ENCODE measurements at regions not wholly inside any gene's neighbourhood (a gene's known extent, or its start where the extent isn't known, plus 50 kb on each side); places are given as distances from the start of the nearest gene placed in this dataset.

GRCh38 chr18:45251236-45251635, 364.0 kb upstream of the SLC14A2 start:
- Histone ChIP-seq H3K4me1 (ENCODE audit: insufficient read depth) (peaks cover 10% of the 10 kb centered on the region), H3K27ac (no peak overlapping the region)
- intact Hi-C loops (cut with DNase I): no loop called here

GRCh38 chr18:45252474-45252873, 362.8 kb upstream of the SLC14A2 start:
- no peak for DNase-seq
- Histone ChIP-seq H3K4me3 (no peak overlapping the region), H3K27ac (no peak overlapping the region), H3K27me3 (no peaks in the 10 kb centered on the region), H3K9me3 (no peaks in the 10 kb centered on the region), H3K36me3 (no peaks in the 10 kb centered on the region), H3K4me1 (ENCODE audit: insufficient read depth) (peaks cover 10% of the 10 kb centered on the region)
- intact Hi-C loops (cut with DNase I): no loop called here
- 91 to 96% (median 91%) methylated on average over 2 of the region's 2 CpGs for WGBS, 3 donors
- TF ChIP-seq CTCF (IDR thresholded peaks at IDR 0.05): no peak
- no peak for TF ChIP-seq POLR2A (IDR thresholded peaks at IDR 0.05)
- TF ChIP-seq EP300 (IDR thresholded peaks at IDR 0.05): no peak

More at GRCh38 chr18:45251236-45251635, 364.0 kb upstream of the SLC14A2 start:
- H3K4me3 ChIP-seq: no peak overlapping the region
- DNase-seq: no peak
- H3K36me3 ChIP-seq: no peaks in the 10 kb centered on the region
- H3K27me3 ChIP-seq: no peaks in the 10 kb centered on the region
- no peaks in the 10 kb centered on the region for H3K9me3 ChIP-seq
- WGBS, 3 donors: 88 to 93% (median 89%) methylated on average over 4 of the region's 4 CpGs
- TF ChIP-seq POLR2A (IDR thresholded peaks at IDR 0.05): no peak
- TF ChIP-seq EP300 (IDR thresholded peaks at IDR 0.05): no peak
- TF ChIP-seq CTCF (IDR thresholded peaks at IDR 0.05): no peak

GRCh38 chr18:45253056-45253565, 362.2 kb upstream of the SLC14A2 start:
- Histone ChIP-seq H3K27ac (no peak overlapping the region), H3K9me3 (no peaks in the 10 kb centered on the region), H3K4me3 (no peak overlapping the region), H3K4me1 (ENCODE audit: insufficient read depth) (peaks cover 10% of the 10 kb centered on the region), H3K36me3 (no peaks in the 10 kb centered on the region), H3K27me3 (no peaks in the 10 kb centered on the region)
- TF ChIP-seq POLR2A (IDR thresholded peaks at IDR 0.05) (no peak), EP300 (IDR thresholded peaks at IDR 0.05) (no peak), CTCF (IDR thresholded peaks at IDR 0.05) (no peak)
- intact Hi-C loops (cut with DNase I): no loop called here
- 80 to 87% (median 85%) methylated on average over 6 of the region's 6 CpGs for WGBS, 3 donors
- no peak for DNase-seq

GRCh38 chr18:45253973-45254708, 361.1 kb upstream of the SLC14A2 start:
- H3K9me3 ChIP-seq: no peaks in the 10 kb centered on the region
- no peak for DNase-seq
- intact Hi-C loops (cut with DNase I): no loop called here
- no peaks in the 10 kb centered on the region for H3K27me3 ChIP-seq
- H3K36me3 ChIP-seq: no peaks in the 10 kb centered on the region
- H3K4me3 ChIP-seq: no peak overlapping the region
- H3K4me1 ChIP-seq (ENCODE audit: insufficient read depth): peaks cover 9% of the 10 kb centered on the region
- TF ChIP-seq POLR2A (IDR thresholded peaks at IDR 0.05) (no peak), EP300 (IDR thresholded peaks at IDR 0.05) (no peak), CTCF (IDR thresholded peaks at IDR 0.05) (no peak)
- 78 to 87% (median 84%) methylated on average over 6 of the region's 6 CpGs for WGBS, 3 donors
- H3K27ac ChIP-seq: no peak overlapping the region

Measured in ovary (tissue), 7 donors.